Hepatocyte (in vitro differentiated cells): ENCODE measurements at regions not wholly inside any gene's neighbourhood (a gene's known extent, or its start where the extent isn't known, plus 50 kb on each side); places are given as distances from the start of the nearest gene placed in this dataset.

Experiments
- CTCF ChIP-seq: fragments of 200-600 bp; sonication (generic); IDR thresholded peaks from 2 replicates; pipeline ENCODE4 v1.5.1; 2016; ENCODE audit warnings: antibody characterized with exemption, mild to moderate bottlenecking; ENCODE audit not compliant: poor library complexity
- EZH2 ChIP-seq: fragments of 200-600 bp; sonication (generic); IDR thresholded peaks from 2 replicates; pipeline ENCODE4 v1.6.1; 2016; ENCODE audit warnings: antibody characterized with exemption, mild to moderate bottlenecking, borderline replicate concordance
- EZH2phosphoT487 ChIP-seq: fragments of 200-600 bp; sonication (generic); IDR thresholded peaks from one replicate; pipeline ENCODE4 v1.6.1; 2018; ENCODE audit warnings: antibody characterized with exemption, mild to moderate bottlenecking, low read depth, moderate library complexity; ENCODE audit not compliant: unreplicated experiment, severe bottlenecking

DNA sequence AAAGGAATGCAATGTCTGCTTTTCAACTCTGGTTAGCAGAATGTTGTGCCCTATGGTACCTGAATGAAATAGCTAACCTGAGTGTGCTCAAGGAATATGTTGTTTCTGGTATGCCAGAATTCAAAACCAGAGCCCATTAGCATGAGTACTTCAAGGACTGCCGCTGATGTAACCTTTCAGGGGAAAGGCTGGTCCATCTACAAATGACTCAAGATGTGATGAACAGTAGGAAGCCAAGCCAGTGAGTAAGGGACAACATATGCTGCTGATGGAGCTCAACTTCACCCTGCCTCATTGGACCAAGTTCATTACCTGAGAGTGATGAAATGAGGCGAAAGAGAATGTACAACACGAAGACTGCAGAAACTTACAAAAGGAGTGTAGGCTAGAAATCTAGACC, 95.7 kb upstream of the BMP2 start:
- no peak for TF ChIP-seq EZH2
- no peak for TF ChIP-seq CTCF
- TF ChIP-seq EZH2phosphoT487, result no peak
